Liver (tissue), 8 donors: ENCODE measurements at regions not wholly inside any gene's neighbourhood (a gene's known extent, or its start where the extent isn't known, plus 50 kb on each side); places are given as distances from the start of the nearest gene placed in this dataset.

ENCODE experiments used
- DNase-seq: peaks from one replicate; pipeline ENCODE4 v3.0.0-alpha.2; 2017; ENCODE audit warnings: low spot score
- H3K27ac ChIP-seq, 2 donors: one replicate each; pipeline ENCODE4 v1.7.0; 2013; ENCODE audit warnings: inconsistent platforms in 2 of 2, low read length in 2 of 2, control low read depth in 1 of 2, low read depth in 1 of 2, mild to moderate bottlenecking in 1 of 2
- H3K27me3 ChIP-seq, 4 donors: one replicate each; pipeline versions ENCODE4 v1.6.1 to v1.7.0; 2013; ENCODE audit warnings: low read length in 3 of 4, inconsistent platforms in 1 of 4, mild to moderate bottlenecking in 1 of 4, moderate library complexity in 1 of 4; ENCODE audit not compliant: control insufficient read depth in 4 of 4, insufficient read depth in 4 of 4
- H3K36me3 ChIP-seq, 4 donors: one replicate each; pipeline versions ENCODE4 v1.6.1 to v1.7.0; 2013; ENCODE audit warnings: low read length in 3 of 4, mild to moderate bottlenecking in 3 of 4, low read depth in 1 of 4, moderate library complexity in 1 of 4; ENCODE audit not compliant: control insufficient read depth in 4 of 4, insufficient read depth in 3 of 4
- H3K4me1 ChIP-seq, 4 donors: one replicate each; pipeline versions ENCODE4 v1.6.1 to v1.7.0; 2013; ENCODE audit warnings: low read length in 3 of 4, mild to moderate bottlenecking in 3 of 4, moderate library complexity in 1 of 4; ENCODE audit not compliant: control insufficient read depth in 4 of 4, insufficient read depth in 4 of 4
- H3K4me3 ChIP-seq, 3 donors: one replicate each; pipeline versions ENCODE4 v1.6.1 to v1.7.0; 2013; ENCODE audit warnings: low read length in 3 of 3, control low read depth in 1 of 3, low read depth in 1 of 3, mild to moderate bottlenecking in 1 of 3
- H3K9ac ChIP-seq, 2 donors: one replicate each; pipeline ENCODE4 v1.7.0; 2013; ENCODE audit warnings: low read length in 2 of 2, mild to moderate bottlenecking in 2 of 2, moderate library complexity in 2 of 2, control low read depth in 1 of 2, low read depth in 1 of 2
- H3K9me3 ChIP-seq, 4 donors: one replicate each; pipeline versions ENCODE4 v1.6.1 to v1.7.0; 2013; ENCODE audit warnings: low read length in 3 of 4; ENCODE audit not compliant: control insufficient read depth in 4 of 4
- ATF3 ChIP-seq: IDR thresholded peaks from 2 replicates; pipeline ENCODE4 v1.6.1; 2016; ENCODE audit warnings: antibody characterized with exemption
- CTCF ChIP-seq: fragments of 150-350 bp; IDR thresholded peaks from 2 replicates; pipeline ENCODE4 v1.5.1; 2017; ENCODE audit warnings: improper control_type of control experiment, low read depth, low read length; ENCODE audit not compliant: missing input control
- EGR1 ChIP-seq, 2 donors: IDR thresholded peaks; 2 replicates each; pipeline ENCODE4 v1.6.1; 2016 to 2018; ENCODE audit warnings: antibody characterized with exemption in 2 of 2, low read depth in 2 of 2
- FOXA1 ChIP-seq: IDR thresholded peaks from 2 replicates; pipeline ENCODE4 v1.6.1; 2016; ENCODE audit warnings: antibody characterized with exemption
- FOXA2 ChIP-seq: IDR thresholded peaks from 2 replicates; pipeline ENCODE4 v1.6.1; 2016; ENCODE audit warnings: antibody characterized with exemption
- GABPA ChIP-seq, 2 donors: IDR thresholded peaks in 1 of 2; conservative IDR thresholded peaks in 1 of 2; 2 replicates each; pipeline ENCODE4 v1.6.1; 2016; ENCODE audit warnings: antibody characterized with exemption in 2 of 2, mild to moderate bottlenecking in 1 of 2, moderate library complexity in 1 of 2
- HNF4A ChIP-seq, 2 donors: conservative IDR thresholded peaks; 2 replicates each; pipeline ENCODE4 v1.6.1; 2016; ENCODE audit warnings: antibody characterized with exemption in 2 of 2, mild to moderate bottlenecking in 2 of 2
- HNF4G ChIP-seq: IDR thresholded peaks from 2 replicates; pipeline ENCODE4 v1.6.1; 2016; ENCODE audit warnings: antibody characterized with exemption
- JUND ChIP-seq, 2 donors: IDR thresholded peaks; 2 replicates each; pipeline ENCODE4 v1.6.1; 2016; ENCODE audit warnings: antibody characterized with exemption in 2 of 2
- MAX ChIP-seq: IDR thresholded peaks from 2 replicates; pipeline ENCODE4 v1.6.1; 2016; ENCODE audit warnings: antibody characterized with exemption
- NR2F2 ChIP-seq: IDR thresholded peaks from 2 replicates; pipeline ENCODE4 v1.6.1; 2016; ENCODE audit warnings: antibody characterized with exemption
- RAD21 ChIP-seq, 2 donors: IDR thresholded peaks; 2 replicates each; pipeline ENCODE4 v1.6.1; 2016; ENCODE audit warnings: antibody characterized with exemption in 2 of 2, mild to moderate bottlenecking in 2 of 2
- REST ChIP-seq: IDR thresholded peaks from 2 replicates; pipeline ENCODE4 v1.6.1; 2016; ENCODE audit warnings: antibody characterized with exemption, mild to moderate bottlenecking
- RXRA ChIP-seq, 2 donors: IDR thresholded peaks; 2 replicates each; pipeline ENCODE4 v1.6.1; 2017 to 2018; ENCODE audit warnings: antibody characterized with exemption in 2 of 2, mild to moderate bottlenecking in 1 of 2
- SP1 ChIP-seq: IDR thresholded peaks from 2 replicates; pipeline ENCODE4 v1.6.1; 2018; ENCODE audit warnings: antibody characterized with exemption, mild to moderate bottlenecking
- TAF1 ChIP-seq: conservative IDR thresholded peaks from 2 replicates; pipeline ENCODE4 v1.6.1; 2016; ENCODE audit warnings: antibody characterized with exemption, mild to moderate bottlenecking
- YY1 ChIP-seq: IDR thresholded peaks from 2 replicates; pipeline ENCODE4 v1.6.1; 2016; ENCODE audit warnings: antibody characterized with exemption, mild to moderate bottlenecking
- ZBTB33 ChIP-seq: IDR thresholded peaks from 2 replicates; pipeline ENCODE4 v1.6.1; 2016; ENCODE audit warnings: antibody characterized with exemption
- WGBS: extraction: QIAGEN DNeasy Blood & Tissue Kit; methylation state at CpG from one replicate; pipeline ENCODE4 v1.1.7; 2013; 5-methylcytosine and 5-hydroxymethylcytosine counted together
- donor health status: healthy.
- donor health status: healthy.
- donor health status: healthy.
- donor health status: healthy.
- donor health status: healthy.

- TF ChIP-seq REST = no peak
- no peak for TF ChIP-seq RAD21 (IDR thresholded peaks at IDR 0.05)
- no peak for TF ChIP-seq RXRA (IDR thresholded peaks at IDR 0.05)
- no peak for TF ChIP-seq FOXA1
- no peak for TF ChIP-seq SP1
- no peak for TF ChIP-seq NR2F2
These were observed 61.6 kb upstream of the IQSEC1 start (continued) for GRCh38 chr3:13134879-13135206.

- H3K4me1 ChIP-seq = no peaks in the 10 kb centered on the region
These were observed 61.1 kb upstream of the IQSEC1 start for GRCh38 chr3:13134166-13134878.

More at GRCh38 chr3:13134166-13134878, 61.1 kb upstream of the IQSEC1 start:
- H3K27ac ChIP-seq = no peak overlapping the region
- H3K36me3 ChIP-seq = no peaks in the 10 kb centered on the region
- no peaks in the 10 kb centered on the region for H3K27me3 ChIP-seq
- H3K4me3 ChIP-seq = no peak overlapping the region
- TF ChIP-seq CTCF (no peak), YY1 (no peak), TAF1 (no peak), FOXA1 (no peak), REST (no peak), HNF4G (no peak), RAD21 (IDR thresholded peaks at IDR 0.05) (no peak), ATF3 (no peak), EGR1 (IDR thresholded peaks at IDR 0.05; ENCODE audit: low read depth in 2 of 2) (no peak), HNF4A (conservative IDR thresholded peaks at IDR 0.05) (no peak), NR2F2 (no peak), JUND (IDR thresholded peaks at IDR 0.05) (no peak), FOXA2 (no peak), SP1 (no peak), RXRA (IDR thresholded peaks at IDR 0.05) (no peak), MAX (no peak), ZBTB33 (no peak), GABPA (IDR thresholded peaks at IDR 0.05 in 1 of 2, conservative IDR thresholded peaks at IDR 0.05 in 1 of 2) (no peak)
- WGBS = 97% methylated on average over 12 of the region's 12 CpGs
- H3K9ac ChIP-seq = no peak overlapping the region
- DNase-seq = no peak
- H3K9me3 ChIP-seq = no peaks in the 10 kb centered on the region
